ENCODE measurements at regions not wholly inside any gene's neighbourhood (a gene's known extent, or its start where the extent isn't known, plus 50 kb on each side); places are given as distances from the start of the nearest gene placed in this dataset.

DNA sequence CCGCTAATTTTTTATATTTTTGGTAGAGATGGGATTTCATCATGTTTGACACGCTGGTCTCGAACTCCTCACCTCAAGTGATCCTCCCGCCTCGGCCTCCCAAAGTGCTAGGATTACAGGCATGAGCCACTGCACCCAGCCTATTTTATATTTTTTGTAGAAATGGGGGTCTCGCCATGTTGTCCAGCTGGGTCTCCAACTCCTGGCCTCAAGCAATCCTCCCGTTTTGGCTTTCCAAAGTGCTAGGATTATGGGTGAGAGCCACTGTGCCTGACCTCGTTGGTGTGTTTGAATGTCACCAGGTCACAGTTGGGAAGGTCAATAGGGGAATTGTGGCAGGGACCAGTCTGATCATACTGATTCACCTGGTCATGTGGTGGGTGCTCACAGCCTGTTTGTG lies 56.7 kb upstream of the NKD1 start:
- TF ChIP-seq, protein P1, sequence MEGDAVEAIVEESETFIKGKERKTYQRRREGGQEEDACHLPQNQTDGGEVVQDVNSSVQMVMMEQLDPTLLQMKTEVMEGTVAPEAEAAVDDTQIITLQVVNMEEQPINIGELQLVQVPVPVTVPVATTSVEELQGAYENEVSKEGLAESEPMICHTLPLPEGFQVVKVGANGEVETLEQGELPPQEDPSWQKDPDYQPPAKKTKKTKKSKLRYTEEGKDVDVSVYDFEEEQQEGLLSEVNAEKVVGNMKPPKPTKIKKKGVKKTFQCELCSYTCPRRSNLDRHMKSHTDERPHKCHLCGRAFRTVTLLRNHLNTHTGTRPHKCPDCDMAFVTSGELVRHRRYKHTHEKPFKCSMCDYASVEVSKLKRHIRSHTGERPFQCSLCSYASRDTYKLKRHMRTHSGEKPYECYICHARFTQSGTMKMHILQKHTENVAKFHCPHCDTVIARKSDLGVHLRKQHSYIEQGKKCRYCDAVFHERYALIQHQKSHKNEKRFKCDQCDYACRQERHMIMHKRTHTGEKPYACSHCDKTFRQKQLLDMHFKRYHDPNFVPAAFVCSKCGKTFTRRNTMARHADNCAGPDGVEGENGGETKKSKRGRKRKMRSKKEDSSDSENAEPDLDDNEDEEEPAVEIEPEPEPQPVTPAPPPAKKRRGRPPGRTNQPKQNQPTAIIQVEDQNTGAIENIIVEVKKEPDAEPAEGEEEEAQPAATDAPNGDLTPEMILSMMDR (conservative IDR thresholded peaks at IDR 0.05; ENCODE audit: low read length), result no peak
- TF ChIP-seq EZH2phosphoT487 (IDR thresholded peaks at IDR 0.05; ENCODE audit: borderline replicate concordance), result no peak
